GM13976 (cell line): ENCODE measurements at regions not wholly inside any gene's neighbourhood (a gene's known extent, or its start where the extent isn't known, plus 50 kb on each side); places are given as distances from the start of the nearest gene placed in this dataset.
"Not testable (repeated sequence)": the region's sequence is repeated elsewhere in the genome, so short reads cannot be mapped to it uniquely, and the experiment has no call there.

Source experiments
- DNase-seq: peaks from one replicate; pipeline ENCODE4 v3.0.0; 2012; ENCODE audit warnings: low spot score
- in situ Hi-C: fragments of 300-500 bp; cut with MboI; formaldehyde crosslinking; loops from one replicate; pipeline ENCODE4 v1.12.0; 2022; ENCODE audit warnings: low sequenced_read_pairs, mixed read lengths, inconsistent platforms; ENCODE audit not compliant: unreplicated experiment
- TF ChIP-seq, protein P1 (sequence below): IDR thresholded peaks from 2 replicates; pipeline ENCODE4 v1.5.1; 2012; ENCODE audit warnings: borderline replicate concordance, mild to moderate bottlenecking; ENCODE audit not compliant: insufficient read depth; ENCODE audit errors: extremely low read depth, missing control alignments, control extremely low read depth

DNA sequence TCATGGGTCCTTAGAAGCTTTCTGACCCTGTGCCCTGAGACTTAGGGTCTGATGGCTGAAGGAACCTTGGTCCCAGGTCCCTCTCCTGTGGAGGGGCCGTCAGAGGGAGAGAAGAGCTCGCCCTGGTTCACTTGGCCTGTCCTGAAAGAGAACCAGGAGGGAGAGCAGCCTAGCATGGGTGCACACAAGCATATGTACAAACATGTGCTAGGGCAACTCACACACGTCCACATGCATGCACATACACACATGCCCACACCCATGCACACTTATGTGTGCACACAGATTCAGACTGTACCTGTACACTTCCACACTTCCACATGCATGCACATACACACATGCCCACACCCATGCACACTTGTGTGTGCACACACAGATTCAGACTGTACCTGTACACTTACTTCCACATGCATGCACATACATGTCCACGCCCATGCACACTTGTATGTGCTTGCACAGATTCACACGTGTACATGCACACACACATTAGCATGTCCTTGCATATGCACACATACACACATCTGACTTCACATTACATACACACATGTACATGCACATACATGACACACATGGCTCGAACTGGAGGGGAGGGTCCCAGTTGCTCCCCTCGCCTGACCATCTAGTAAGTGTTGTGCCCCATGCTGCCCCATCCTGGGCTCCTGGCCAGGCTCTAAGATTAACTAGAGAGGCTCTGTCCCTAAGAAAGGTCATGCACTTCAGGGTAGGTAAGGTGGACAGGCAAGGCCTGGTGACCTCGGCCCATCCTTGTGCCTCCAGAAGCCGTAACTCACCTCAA lies 122.0 kb downstream of the METRNL start:
- TF ChIP-seq, protein P1, sequence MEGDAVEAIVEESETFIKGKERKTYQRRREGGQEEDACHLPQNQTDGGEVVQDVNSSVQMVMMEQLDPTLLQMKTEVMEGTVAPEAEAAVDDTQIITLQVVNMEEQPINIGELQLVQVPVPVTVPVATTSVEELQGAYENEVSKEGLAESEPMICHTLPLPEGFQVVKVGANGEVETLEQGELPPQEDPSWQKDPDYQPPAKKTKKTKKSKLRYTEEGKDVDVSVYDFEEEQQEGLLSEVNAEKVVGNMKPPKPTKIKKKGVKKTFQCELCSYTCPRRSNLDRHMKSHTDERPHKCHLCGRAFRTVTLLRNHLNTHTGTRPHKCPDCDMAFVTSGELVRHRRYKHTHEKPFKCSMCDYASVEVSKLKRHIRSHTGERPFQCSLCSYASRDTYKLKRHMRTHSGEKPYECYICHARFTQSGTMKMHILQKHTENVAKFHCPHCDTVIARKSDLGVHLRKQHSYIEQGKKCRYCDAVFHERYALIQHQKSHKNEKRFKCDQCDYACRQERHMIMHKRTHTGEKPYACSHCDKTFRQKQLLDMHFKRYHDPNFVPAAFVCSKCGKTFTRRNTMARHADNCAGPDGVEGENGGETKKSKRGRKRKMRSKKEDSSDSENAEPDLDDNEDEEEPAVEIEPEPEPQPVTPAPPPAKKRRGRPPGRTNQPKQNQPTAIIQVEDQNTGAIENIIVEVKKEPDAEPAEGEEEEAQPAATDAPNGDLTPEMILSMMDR, result no peak
- DNase-seq, result no peak
- in situ Hi-C loops, result no loop called here

DNA sequence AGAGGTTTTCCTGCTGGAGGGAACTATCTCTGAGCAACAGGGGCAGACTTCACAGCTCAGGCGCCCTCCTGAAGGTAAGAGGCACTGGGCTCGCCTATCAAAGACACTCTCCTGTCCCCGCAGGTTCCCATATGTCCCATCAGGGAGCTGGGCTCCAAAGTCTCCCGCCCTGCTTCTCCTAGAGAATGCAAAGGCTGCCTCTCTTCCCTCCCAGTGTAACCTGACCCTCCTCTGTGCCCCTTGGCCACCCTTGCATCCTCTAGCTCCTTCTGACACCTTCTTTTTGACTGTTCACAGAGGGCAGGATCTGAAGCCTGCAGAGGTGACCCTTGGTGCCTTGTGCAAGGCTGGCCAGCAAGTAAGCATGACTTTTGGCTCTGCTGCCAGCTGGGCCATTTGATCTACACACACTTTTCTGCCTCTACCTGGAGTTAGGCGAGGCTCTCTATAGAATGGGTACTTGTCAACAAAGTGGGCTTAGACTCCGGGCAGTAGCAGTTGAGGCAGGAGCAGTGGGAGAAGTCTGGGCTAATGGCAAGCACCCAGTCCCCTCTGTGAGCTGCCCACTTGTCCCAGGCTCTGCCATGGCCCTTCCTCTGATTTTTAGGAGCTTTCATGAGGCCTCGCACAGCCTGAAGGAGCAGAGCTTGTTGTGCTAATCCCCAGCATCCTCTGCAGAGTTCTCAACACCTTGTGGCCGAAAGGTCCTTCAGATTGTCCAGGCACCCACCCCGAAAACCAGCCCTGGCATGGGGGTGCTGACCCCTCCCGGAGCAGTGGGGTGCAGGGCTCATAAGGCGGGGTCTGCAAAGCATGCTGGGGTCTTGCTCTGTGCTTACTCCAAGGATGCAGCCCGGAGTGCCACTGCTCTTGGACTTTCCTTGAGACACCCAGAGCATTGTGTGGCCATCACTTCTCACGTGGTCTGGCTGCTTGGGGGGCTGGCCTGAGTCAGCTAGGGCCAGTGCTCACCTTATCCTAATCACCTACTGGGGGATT lies 122.9 kb downstream of the METRNL start:
- DNase-seq, result no peak

GRCh38 chr17:83203073-83203471 lies 123.7 kb downstream of the METRNL start:
- in situ Hi-C loops, result no loop called here
- TF ChIP-seq, protein P1, result no peak
- DNase-seq, result no peak

More for the DNA sequence above, 122.9 kb downstream of the METRNL start:
- TF ChIP-seq, protein P1, result no peak
- in situ Hi-C loops, result no loop called here

DNA sequence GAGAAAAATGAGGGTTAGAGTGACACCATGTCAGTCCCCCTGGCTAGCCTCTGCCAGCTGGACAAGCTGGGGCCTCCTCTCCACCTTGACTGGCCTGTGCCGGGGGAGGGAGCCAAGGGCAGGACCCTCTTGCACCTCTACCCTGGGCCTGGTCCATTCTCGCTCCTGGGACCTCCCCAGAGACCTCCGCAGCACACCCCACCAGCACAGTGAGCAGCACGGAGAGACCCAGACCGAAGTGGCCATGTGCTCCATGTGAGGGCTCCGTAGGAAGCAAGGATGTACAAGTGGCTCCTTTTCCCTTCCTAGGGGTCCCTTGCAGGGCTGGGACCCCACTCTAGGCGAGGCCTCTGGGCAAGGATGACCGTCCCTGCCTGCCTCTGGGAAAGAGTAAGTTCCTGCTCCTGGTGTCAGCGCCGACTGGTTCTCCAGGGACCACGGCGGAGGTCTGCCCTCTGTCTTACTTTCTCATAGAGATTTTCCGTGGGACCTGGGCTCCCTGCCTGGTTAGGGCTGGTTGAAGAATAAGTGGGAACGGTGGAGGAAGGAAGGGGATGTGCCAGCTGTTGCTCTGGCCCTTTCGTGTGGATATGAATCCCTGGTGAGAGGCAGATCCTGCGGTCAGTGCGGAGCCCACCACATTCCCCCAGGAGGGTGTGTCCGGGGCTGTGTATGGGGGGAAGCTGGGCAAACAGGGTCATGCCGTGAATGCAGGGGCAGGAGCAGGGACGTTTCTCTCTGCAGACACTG lies 124.2 kb downstream of the METRNL start:
- DNase-seq, result no peak
- TF ChIP-seq, protein P1, result no peak
- in situ Hi-C loops, result no loop called here

DNA sequence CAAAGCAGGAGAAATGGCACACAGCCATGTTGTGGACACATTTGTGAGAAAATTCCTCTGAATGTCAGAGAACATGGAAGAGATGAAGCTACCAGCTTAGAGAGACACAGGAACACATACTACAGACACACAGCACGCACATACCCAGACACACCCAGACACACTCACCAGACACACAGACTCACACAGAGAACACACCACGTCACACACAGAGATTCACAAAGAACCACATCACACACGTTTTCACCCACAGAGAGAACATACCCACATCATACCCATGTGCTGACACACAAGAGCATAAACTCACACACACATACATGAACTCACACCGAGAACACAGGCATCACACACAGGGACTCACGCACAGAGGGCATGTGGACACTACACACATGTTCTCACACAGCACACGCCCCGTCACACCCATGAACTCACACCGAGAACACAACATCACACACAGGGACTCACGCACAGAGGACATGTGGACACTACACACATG lies 124.9 kb downstream of the METRNL start:
- no peak for DNase-seq
- TF ChIP-seq, protein P1, result no peak
- in situ Hi-C loops, result no loop called here

GRCh38 chr17:83204736-83205386 lies 125.5 kb downstream of the METRNL start:
- in situ Hi-C loops, DNase-seq: not testable (repeated sequence)
